ENCODE measurements at regions not wholly inside any gene's neighbourhood (a gene's known extent, or its start where the extent isn't known, plus 50 kb on each side); places are given as distances from the start of the nearest gene placed in this dataset.
"Not testable (repeated sequence)": the region's sequence is repeated elsewhere in the genome, so short reads cannot be mapped to it uniquely, and the experiment has no call there.

- Histone ChIP-seq H3K4me1 (ENCODE audit: control insufficient read depth in 2 of 2, insufficient read depth in 2 of 2, low read length in 2 of 2) (no peaks in the 10 kb centered on the region), H3K27me3 (ENCODE audit: control insufficient read depth in 2 of 2, insufficient read depth in 2 of 2, low read length in 2 of 2) (no peaks in the 10 kb centered on the region), H3K36me3 (ENCODE audit: control insufficient read depth in 2 of 3, insufficient read depth in 3 of 3, low read length in 3 of 3) (no peaks in the 10 kb centered on the region), H3K27ac (ENCODE audit: low read depth, low read length) (no peak overlapping the region), H3K4me3 (ENCODE audit: low read length) (no peak overlapping the region), H3K9me3 (ENCODE audit: control insufficient read depth in 2 of 3, low read length in 3 of 3) (no peaks in the 10 kb centered on the region)
- intact Hi-C loops (cut with micrococcal nuclease), result no loop called here
- Mint-ChIP-seq H3K9me3 (peaks cover 0 to 4% (median 0%) of the 10 kb centered on the region in 11 donors), H3K27ac (no peak overlapping the region), H3K36me3 (no peaks in the 10 kb centered on the region), H3K27me3 (peaks cover 0 to 8% (median 0%) of the 10 kb centered on the region in 5 donors), H3K4me3 (no peak overlapping the region), H3K4me1 (no peaks in the 10 kb centered on the region)
- ChIA-PET CTCF (no interaction called here), POLR2A (no interaction called here)
- ATAC-seq (no peak), DNase-seq (no peak)
Measured at GRCh38 chr2:16202266-16203020, 262.1 kb downstream of the MYCN start.

DNA sequence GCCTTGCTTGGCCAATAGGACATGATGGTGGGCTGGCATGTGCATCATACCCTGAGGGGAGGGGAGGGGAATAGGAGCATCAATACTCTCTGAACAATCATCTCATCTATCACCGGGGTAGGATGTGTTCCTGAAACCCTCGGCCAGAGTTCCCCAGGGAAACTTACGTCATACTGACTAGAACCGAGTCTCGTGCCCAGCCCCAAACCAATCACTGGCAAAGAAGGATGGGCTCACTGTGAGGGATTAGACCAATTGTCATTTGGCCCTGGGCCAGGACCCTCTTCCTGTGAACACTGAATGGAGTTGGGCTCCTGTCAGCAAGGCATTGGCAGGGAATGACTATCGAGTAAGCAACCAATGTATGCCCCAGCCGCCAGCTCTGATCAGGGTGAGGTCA is 261.5 kb downstream of the MYCN start:
- no peaks in the 10 kb centered on the region for H3K36me3 ChIP-seq (ENCODE audit: control insufficient read depth in 2 of 3, insufficient read depth in 3 of 3, low read length in 3 of 3)
- Mint-ChIP-seq H3K9me3 (no peaks in the 10 kb centered on the region), H3K36me3 (no peaks in the 10 kb centered on the region), H3K4me3 (no peak overlapping the region), H3K27ac (no peak overlapping the region), H3K27me3 (peaks cover 0 to 4% (median 0%) of the 10 kb centered on the region in 5 donors), H3K4me1 (no peaks in the 10 kb centered on the region)
- DNase-seq (no peak), ATAC-seq (no peak)
- intact Hi-C loops (cut with micrococcal nuclease), result no loop called here
- no peak overlapping the region for H3K4me3 ChIP-seq (ENCODE audit: low read length)
- H3K27me3 ChIP-seq (ENCODE audit: control insufficient read depth in 2 of 2, insufficient read depth in 2 of 2, low read length in 2 of 2), result no peaks in the 10 kb centered on the region
- POLR2A ChIA-PET, result no interaction called here
- no peaks in the 10 kb centered on the region for H3K4me1 ChIP-seq (ENCODE audit: control insufficient read depth in 2 of 2, insufficient read depth in 2 of 2, low read length in 2 of 2)
- CTCF ChIA-PET, result no interaction called here
- no peaks in the 10 kb centered on the region for H3K9me3 ChIP-seq (ENCODE audit: control insufficient read depth in 2 of 3, low read length in 3 of 3)
- no peak overlapping the region for H3K27ac ChIP-seq (ENCODE audit: low read depth, low read length)

DNA sequence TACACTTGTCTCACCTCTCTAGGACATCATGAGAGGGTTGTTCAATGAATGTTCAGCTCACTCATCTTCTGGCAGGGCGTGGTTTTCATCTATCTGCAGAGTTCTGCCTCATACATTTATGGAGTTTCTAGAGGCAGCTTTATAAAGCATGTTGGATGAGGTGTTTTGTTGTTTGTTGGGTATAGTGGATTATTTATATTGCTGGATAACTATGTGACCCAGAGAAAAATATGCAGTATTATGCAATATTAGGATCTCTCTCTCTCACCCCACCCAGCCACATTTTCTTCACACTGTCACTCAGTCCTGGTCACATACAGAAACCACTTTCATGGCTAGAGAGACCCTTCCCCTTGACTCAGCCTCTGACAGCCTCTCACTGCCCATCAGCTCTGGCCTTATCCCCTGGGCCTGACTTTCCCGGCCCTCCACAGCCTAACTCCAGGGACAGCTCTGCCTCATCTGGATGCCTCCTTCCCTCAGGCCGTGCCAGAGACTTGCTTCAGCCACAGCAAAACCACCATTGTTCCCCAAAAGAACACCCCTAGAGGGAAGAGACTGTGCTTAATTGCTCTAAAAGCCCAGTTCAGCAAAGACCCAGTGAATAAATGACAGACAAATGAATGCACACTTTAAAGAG is 260.3 kb downstream of the MYCN start:
- CTCF ChIA-PET, result no interaction called here
- intact Hi-C loops (cut with micrococcal nuclease), result no loop called here
- no peak overlapping the region for H3K27ac Mint-ChIP-seq
- H3K9me3 Mint-ChIP-seq, result no peaks in the 10 kb centered on the region
- Histone ChIP-seq H3K27ac (ENCODE audit: low read depth, low read length) (no peak overlapping the region), H3K36me3 (ENCODE audit: control insufficient read depth in 2 of 3, insufficient read depth in 3 of 3, low read length in 3 of 3) (no peaks in the 10 kb centered on the region), H3K4me1 (ENCODE audit: control insufficient read depth in 2 of 2, insufficient read depth in 2 of 2, low read length in 2 of 2) (no peaks in the 10 kb centered on the region), H3K4me3 (ENCODE audit: low read length) (no peak overlapping the region), H3K27me3 (ENCODE audit: control insufficient read depth in 2 of 2, insufficient read depth in 2 of 2, low read length in 2 of 2) (no peaks in the 10 kb centered on the region), H3K9me3 (ENCODE audit: control insufficient read depth in 2 of 3, low read length in 3 of 3) (no peaks in the 10 kb centered on the region)
- no peaks in the 10 kb centered on the region for H3K27me3 Mint-ChIP-seq
- POLR2A ChIA-PET, result no interaction called here
- no peak for ATAC-seq
- no peak for DNase-seq
- H3K4me3 Mint-ChIP-seq, result no peak overlapping the region
- no peaks in the 10 kb centered on the region for H3K4me1 Mint-ChIP-seq
- no peaks in the 10 kb centered on the region for H3K36me3 Mint-ChIP-seq

GRCh38 chr2:16199882-16200553 is 259.7 kb downstream of the MYCN start:
- no peak overlapping the region for H3K4me3 ChIP-seq (ENCODE audit: low read length)
- no peaks in the 10 kb centered on the region for H3K36me3 Mint-ChIP-seq
- ChIA-PET CTCF (no interaction called here), POLR2A (no interaction called here)
- H3K4me1 Mint-ChIP-seq, result no peaks in the 10 kb centered on the region
- H3K27ac ChIP-seq (ENCODE audit: low read depth, low read length), result no peak overlapping the region
- no peak overlapping the region for H3K27ac Mint-ChIP-seq
- intact Hi-C loops (cut with micrococcal nuclease), result no loop called here
- H3K4me1 ChIP-seq (ENCODE audit: control insufficient read depth in 2 of 2, insufficient read depth in 2 of 2, low read length in 2 of 2), result no peaks in the 10 kb centered on the region
- no peaks in the 10 kb centered on the region for H3K9me3 Mint-ChIP-seq
- no peak for DNase-seq
- no peak overlapping the region for H3K4me3 Mint-ChIP-seq
- no peaks in the 10 kb centered on the region for H3K27me3 ChIP-seq (ENCODE audit: control insufficient read depth in 2 of 2, insufficient read depth in 2 of 2, low read length in 2 of 2)
- no peak for ATAC-seq
- H3K36me3 ChIP-seq (ENCODE audit: control insufficient read depth in 2 of 3, insufficient read depth in 3 of 3, low read length in 3 of 3), result no peaks in the 10 kb centered on the region
- H3K27me3 Mint-ChIP-seq, result no peaks in the 10 kb centered on the region
- no peaks in the 10 kb centered on the region for H3K9me3 ChIP-seq (ENCODE audit: control insufficient read depth in 2 of 3, low read length in 3 of 3)

DNA sequence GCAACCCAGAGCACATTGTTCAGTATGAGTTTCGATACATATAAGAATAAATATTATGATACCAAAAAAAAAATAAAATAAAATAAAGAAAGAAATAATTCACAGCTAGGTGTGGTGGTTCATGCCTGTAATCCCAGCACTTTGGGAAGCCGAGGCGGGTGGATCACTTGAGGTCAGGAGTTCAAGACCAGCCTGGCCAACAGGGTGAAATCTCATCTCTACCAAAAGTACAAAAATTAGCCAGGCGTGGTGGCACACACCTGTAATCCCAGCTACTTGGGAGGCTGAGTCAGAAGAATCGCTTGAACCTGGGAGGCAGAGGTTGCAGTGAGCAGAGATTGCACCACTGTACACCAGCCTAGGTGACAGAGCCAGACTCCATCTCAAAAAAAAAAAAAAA is 258.9 kb downstream of the MYCN start:
- POLR2A ChIA-PET; DNase-seq; H3K4me1 ChIP-seq (ENCODE audit: control insufficient read depth in 2 of 2, insufficient read depth in 2 of 2, low read length in 2 of 2); H3K27me3 Mint-ChIP-seq; H3K4me3 ChIP-seq (ENCODE audit: low read length); H3K4me3 Mint-ChIP-seq; intact Hi-C loops (cut with micrococcal nuclease); H3K36me3 Mint-ChIP-seq; H3K36me3 ChIP-seq (ENCODE audit: control insufficient read depth in 2 of 3, insufficient read depth in 3 of 3, low read length in 3 of 3); H3K27ac Mint-ChIP-seq; H3K4me1 Mint-ChIP-seq; H3K9me3 ChIP-seq (ENCODE audit: control insufficient read depth in 2 of 3, low read length in 3 of 3); H3K9me3 Mint-ChIP-seq; H3K27me3 ChIP-seq (ENCODE audit: control insufficient read depth in 2 of 2, insufficient read depth in 2 of 2, low read length in 2 of 2); CTCF ChIA-PET; H3K27ac ChIP-seq (ENCODE audit: low read depth, low read length); ATAC-seq: not testable (repeated sequence)

- H3K27me3 ChIP-seq (ENCODE audit: control insufficient read depth in 2 of 2, insufficient read depth in 2 of 2, low read length in 2 of 2), result no peaks in the 10 kb centered on the region
- POLR2A ChIA-PET, result no interaction called here
- Mint-ChIP-seq H3K9me3 (no peaks in the 10 kb centered on the region), H3K27ac (no peak overlapping the region), H3K27me3 (no peaks in the 10 kb centered on the region), H3K4me3 (no peak overlapping the region), H3K4me1 (no peaks in the 10 kb centered on the region), H3K36me3 (no peaks in the 10 kb centered on the region)
- no peak for ATAC-seq
- no peak overlapping the region for H3K27ac ChIP-seq (ENCODE audit: low read depth, low read length)
- H3K36me3 ChIP-seq (ENCODE audit: control insufficient read depth in 2 of 3, insufficient read depth in 3 of 3, low read length in 3 of 3), result no peaks in the 10 kb centered on the region
- DNase-seq, result no peak
- intact Hi-C loops (cut with micrococcal nuclease), result no loop called here
- H3K4me1 ChIP-seq (ENCODE audit: control insufficient read depth in 2 of 2, insufficient read depth in 2 of 2, low read length in 2 of 2), result no peaks in the 10 kb centered on the region
- no peak overlapping the region for H3K4me3 ChIP-seq (ENCODE audit: low read length)
- CTCF ChIA-PET, result no interaction called here
- H3K9me3 ChIP-seq (ENCODE audit: control insufficient read depth in 2 of 3, low read length in 3 of 3), result no peaks in the 10 kb centered on the region
Measured at GRCh38 chr2:16198166-16198912, 258.0 kb downstream of the MYCN start.

Data from naive thymus-derived CD4-positive, alpha-beta T cell (primary cell).